GM12872 (cell line): ENCODE measurements at regions not wholly inside any gene's neighbourhood (a gene's known extent, or its start where the extent isn't known, plus 50 kb on each side); places are given as distances from the start of the nearest gene placed in this dataset.

Experiments
- CTCF ChIP-seq: IDR thresholded peaks from 3 replicates; pipeline ENCODE4 v1.5.1; 2011; ENCODE audit warnings: low read depth, mild to moderate bottlenecking, low read length, moderate library complexity; ENCODE audit not compliant: insufficient read depth

- no peak for TF ChIP-seq CTCF
These were observed 177.8 kb upstream of the TAB2 start for GRCh38 chr6:149139782-149140136.

GRCh38 chr6:149140137-149140909 lies 177.2 kb upstream of the TAB2 start:
- TF ChIP-seq CTCF, result no peak

DNA sequence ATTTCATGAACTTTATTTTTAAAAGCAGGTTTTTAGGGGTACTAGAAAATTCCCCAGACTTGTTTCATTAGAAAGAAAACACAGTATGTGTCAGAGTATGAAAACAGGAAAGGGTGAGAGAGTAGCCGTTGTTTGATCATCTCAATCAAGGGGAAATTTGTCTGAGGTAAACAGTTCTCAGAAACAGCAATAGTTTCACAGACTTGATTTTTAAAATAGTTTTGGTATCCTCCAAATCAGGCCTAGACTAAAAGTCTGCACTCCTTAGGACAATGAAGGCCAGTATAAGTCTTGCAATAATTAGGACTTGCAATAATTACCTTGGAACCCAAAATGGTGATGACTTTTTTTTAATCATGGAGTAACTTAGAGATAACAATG lies 176.6 kb upstream of the TAB2 start:
- no peak for TF ChIP-seq CTCF

- no peak for TF ChIP-seq CTCF
These were observed 174.5 kb upstream of the TAB2 start for GRCh38 chr6:149142924-149143429.

DNA sequence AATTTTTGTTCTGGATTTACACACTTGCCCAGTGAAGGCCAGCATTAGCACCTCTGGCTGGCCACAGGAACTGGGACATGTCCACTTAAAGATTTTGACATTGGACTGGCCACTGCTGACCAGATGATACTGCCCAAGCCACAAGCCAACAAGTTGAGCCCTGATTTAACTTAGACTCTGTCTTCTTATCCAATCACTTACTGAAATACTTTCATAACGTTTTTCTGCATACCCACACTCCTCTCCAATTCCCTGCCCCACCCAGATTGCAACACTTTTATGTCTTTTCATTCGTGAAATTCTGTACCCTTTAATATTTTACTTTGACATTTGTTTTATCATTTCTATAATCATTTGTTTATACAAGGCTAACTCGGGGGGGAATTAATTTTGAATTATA lies 170.3 kb upstream of the TAB2 start:
- no peak for TF ChIP-seq CTCF

GRCh38 chr6:149147938-149148718 lies 169.4 kb upstream of the TAB2 start:
- no peak for TF ChIP-seq CTCF

- TF ChIP-seq CTCF, result no peak
These were observed 167.9 kb upstream of the TAB2 start for GRCh38 chr6:149149653-149150052.
